ENCODE measurements at regions not wholly inside any gene's neighbourhood (a gene's known extent, or its start where the extent isn't known, plus 50 kb on each side); places are given as distances from the start of the nearest gene placed in this dataset.

- Histone ChIP-seq H3K9ac (ENCODE audit: low read depth in 2 of 2, low read length in 2 of 2) (no peak overlapping the region), H3K9me3 (no peaks in the 10 kb centered on the region), H3K4me3 (no peak overlapping the region), H3K27me3 (no peaks in the 10 kb centered on the region), H3K36me3 (no peaks in the 10 kb centered on the region), H3K4me1 (no peaks in the 10 kb centered on the region), H3K27ac (no peak overlapping the region)
- DNase-seq = no peak
- TF ChIP-seq CTCF (IDR thresholded peaks at IDR 0.05) = no peak
- intact Hi-C loops (cut with DNase I) = no loop called here
Measured at GRCh38 chr11:15605094-15605493, 490.4 kb downstream of the INSC start.

- Histone ChIP-seq H3K36me3 (no peaks in the 10 kb centered on the region), H3K4me3 (no peak overlapping the region), H3K9ac (ENCODE audit: low read depth in 2 of 2, low read length in 2 of 2) (no peak overlapping the region), H3K27me3 (no peaks in the 10 kb centered on the region), H3K9me3 (no peaks in the 10 kb centered on the region), H3K27ac (no peak overlapping the region), H3K4me1 (no peaks in the 10 kb centered on the region)
- DNase-seq = no peak
- intact Hi-C loops (cut with DNase I) = no loop called here
- no peak for TF ChIP-seq CTCF (IDR thresholded peaks at IDR 0.05)
Measured at GRCh38 chr11:15607361-15608036, 492.8 kb downstream of the INSC start.

GRCh38 chr11:15609445-15609844, 494.7 kb downstream of the INSC start:
- H3K27me3 ChIP-seq = no peaks in the 10 kb centered on the region
- H3K4me3 ChIP-seq = no peak overlapping the region
- no peak for DNase-seq
- no peak overlapping the region for H3K9ac ChIP-seq (ENCODE audit: low read depth in 2 of 2, low read length in 2 of 2)
- intact Hi-C loops (cut with DNase I) = no loop called here
- no peak overlapping the region for H3K27ac ChIP-seq
- H3K4me1 ChIP-seq = no peaks in the 10 kb centered on the region
- H3K9me3 ChIP-seq = no peaks in the 10 kb centered on the region
- TF ChIP-seq CTCF (IDR thresholded peaks at IDR 0.05) = no peak
- no peaks in the 10 kb centered on the region for H3K36me3 ChIP-seq

- no peak overlapping the region for H3K4me3 ChIP-seq
- H3K9me3 ChIP-seq = no peaks in the 10 kb centered on the region
- no peaks in the 10 kb centered on the region for H3K4me1 ChIP-seq
- H3K9ac ChIP-seq (ENCODE audit: low read depth in 2 of 2, low read length in 2 of 2) = no peak overlapping the region
- no peak overlapping the region for H3K27ac ChIP-seq
- intact Hi-C loops (cut with DNase I) = no loop called here
- DNase-seq = no peak
- no peaks in the 10 kb centered on the region for H3K27me3 ChIP-seq
- H3K36me3 ChIP-seq = no peaks in the 10 kb centered on the region
- no peak for TF ChIP-seq CTCF (IDR thresholded peaks at IDR 0.05)
Measured at GRCh38 chr11:15610881-15611280, 496.2 kb downstream of the INSC start.

GRCh38 chr11:15613251-15613650, 498.5 kb downstream of the INSC start:
- Histone ChIP-seq H3K4me3 (no peak overlapping the region), H3K27me3 (no peaks in the 10 kb centered on the region), H3K4me1 (no peaks in the 10 kb centered on the region), H3K36me3 (no peaks in the 10 kb centered on the region), H3K9ac (ENCODE audit: low read depth in 2 of 2, low read length in 2 of 2) (no peak overlapping the region), H3K27ac (no peak overlapping the region), H3K9me3 (no peaks in the 10 kb centered on the region)
- no peak for TF ChIP-seq CTCF (IDR thresholded peaks at IDR 0.05)
- no peak for DNase-seq
- intact Hi-C loops (cut with DNase I) = no loop called here
